HCT116 (cell line): ENCODE measurements at regions not wholly inside any gene's neighbourhood (a gene's known extent, or its start where the extent isn't known, plus 50 kb on each side); places are given as distances from the start of the nearest gene placed in this dataset.

Source experiments
- ATAC-seq: fragments of 200-7000 bp; cut with Tn5 transposase; 2 replicates; pipeline ENCODE4 v1.9.1; 2020; ENCODE audit warnings: mild to moderate bottlenecking, moderate library complexity
- BruUV-seq: library from RNA; stranded (reverse); fragments of 400-500 nt; replicated peaks from 2 replicates; lab custom pipeline; 2021; lab: Mats Ljungman, UMichigan
- CTCF ChIA-PET: fragments of 300-600 bp; sonication (Branson Sonifier 250); formaldehyde crosslinking; loops from one replicate; lab custom pipeline; 2021; ENCODE audit warnings: antibody characterized with exemption; lab: Charles Lee
- POLR2A ChIA-PET: fragments of 300-600, 350-600 bp; sonication (Branson Sonifier 250); formaldehyde crosslinking; loops from one replicate; lab custom pipeline; 2021; ENCODE audit warnings: antibody characterized with exemption; lab: Charles Lee
- RAD21 ChIA-PET, 2 experiments: fragments of 300-600 bp; sonication (Branson Sonifier 250); formaldehyde crosslinking; loops; one replicate each; lab custom pipeline; 2023; ENCODE audit warnings: low total read pairs in 2 of 2; ENCODE audit not compliant: uncharacterized antibody in 2 of 2, unreplicated experiment in 2 of 2, low non-redundant PET in 1 of 2; lab: Charles Lee
- DNase-seq: peaks from one replicate; pipeline ENCODE4 v3.0.0-alpha.2; 2010; ENCODE audit warnings: low read depth, low spot score
- H2AFZ ChIP-seq: fragments of 200-600 bp; shearing (Covaris generic), sonication (generic); 2 replicates; pipeline ENCODE4 v1.6.1; 2017; ENCODE audit warnings: low read depth, mixed run types, mixed read lengths, antibody characterized with exemption, low read length; ENCODE audit not compliant: poor library complexity, severe bottlenecking
- H3K27ac ChIP-seq: 2 replicates; pipeline ENCODE4 v1.5.1; 2012; ENCODE audit warnings: low read depth, low read length
- H3K27me3 ChIP-seq: fragments of 200-600 bp; sonication (generic); 2 replicates; pipeline ENCODE4 v1.6.1; 2016; ENCODE audit warnings: mixed run types, low read length, mixed read lengths; ENCODE audit not compliant: insufficient read depth
- H3K36me3 ChIP-seq, 2 experiments: fragments of 200-500 bp in 1 of 2; fragments of 200-600 bp in 1 of 2; sonication (Bioruptor generic) in 1 of 2; sonication (generic) in 1 of 2; 2 replicates each; pipeline versions ENCODE4 v1.5.1 to v1.6.1; 2014 to 2016; ENCODE audit warnings: low read length in 2 of 2, inconsistent platforms in 1 of 2, mixed read lengths in 1 of 2, mixed run types in 1 of 2; ENCODE audit not compliant: insufficient read depth in 2 of 2, control insufficient read depth in 1 of 2
- H3K4me1 ChIP-seq, 2 experiments: fragments of 200-600 bp in 1 of 2; sonication (generic) in 1 of 2; 2 replicates each; pipeline versions ENCODE4 v1.5.1 to v1.6.1; 2012 to 2017; ENCODE audit warnings: low read length in 2 of 2, inconsistent platforms in 1 of 2, mild to moderate bottlenecking in 1 of 2, mixed read lengths in 1 of 2, mixed run types in 1 of 2, moderate library complexity in 1 of 2; ENCODE audit not compliant: insufficient read depth in 2 of 2, control insufficient read depth in 1 of 2
- H3K4me2 ChIP-seq: fragments of 200-600 bp; sonication (generic); 2 replicates; pipeline ENCODE4 v1.6.1; 2017; ENCODE audit warnings: mixed run types, low read length, mixed read lengths
- H3K4me3 ChIP-seq, 2 experiments: fragments of 200-600 bp in 1 of 2; sonication (generic) in 1 of 2; replicated peaks in 1 of 2; 2 replicates each; pipeline ENCODE4 v1.5.1; 2011 to 2016; ENCODE audit warnings: low read length in 2 of 2, control low read depth in 1 of 2, low read depth in 1 of 2, mild to moderate bottlenecking in 1 of 2, mixed read lengths in 1 of 2, mixed run types in 1 of 2
- H3K79me2 ChIP-seq: fragments of 200-600 bp; sonication (generic); 2 replicates; pipeline ENCODE4 v1.6.1; 2017; ENCODE audit warnings: mild to moderate bottlenecking, mixed run types, low read length, moderate library complexity, mixed read lengths; ENCODE audit not compliant: insufficient read depth
- H3K9ac ChIP-seq: fragments of 200-600 bp; sonication (generic); 2 replicates; pipeline ENCODE4 v1.6.1; 2016; ENCODE audit warnings: low read length, mixed read lengths
- H3K9me2 ChIP-seq: fragments of 200-600 bp; sonication (generic), shearing (Covaris generic); 2 replicates; pipeline ENCODE4 v1.6.1; 2017; ENCODE audit warnings: mixed run types, mild to moderate bottlenecking, moderate library complexity; ENCODE audit not compliant: insufficient read depth
- H3K9me3 ChIP-seq, 2 experiments: fragments of 200-500 bp in 1 of 2; fragments of 200-600 bp in 1 of 2; sonication (Bioruptor generic) in 1 of 2; sonication (generic) in 1 of 2; 2 replicates each; pipeline ENCODE4 v1.6.1; 2014 to 2017; ENCODE audit warnings: low read length in 2 of 2, mixed read lengths in 2 of 2, inconsistent platforms in 1 of 2, low read depth in 1 of 2, mild to moderate bottlenecking in 1 of 2, mixed run types in 1 of 2, moderate library complexity in 1 of 2; ENCODE audit not compliant: control insufficient read depth in 1 of 2, insufficient read depth in 1 of 2
- H4K20me1 ChIP-seq: fragments of 200-600 bp; sonication (generic), shearing (Covaris generic); 2 replicates; pipeline ENCODE4 v1.6.1; 2017; ENCODE audit warnings: mixed run types, mild to moderate bottlenecking, moderate library complexity; ENCODE audit not compliant: insufficient read depth
- ATF3 ChIP-seq: IDR thresholded peaks from 2 replicates; pipeline ENCODE4 v1.6.1; 2012
- CBX3 ChIP-seq: IDR thresholded peaks from 2 replicates; pipeline ENCODE4 v1.6.1; 2012; ENCODE audit warnings: low read depth
- CEBPB ChIP-seq: IDR thresholded peaks from 2 replicates; pipeline ENCODE4 v1.6.1; 2012; ENCODE audit warnings: low read depth
- EGR1 ChIP-seq: IDR thresholded peaks from 2 replicates; pipeline ENCODE4 v1.6.1; 2012; ENCODE audit warnings: low read depth
- ELF1 ChIP-seq: IDR thresholded peaks from 2 replicates; pipeline ENCODE4 v1.6.1; 2012; ENCODE audit warnings: low read depth, borderline replicate concordance
- EZH2phosphoT487 ChIP-seq: fragments of 200-600 bp; IDR thresholded peaks from 2 replicates; pipeline ENCODE4 v1.6.1; 2018; ENCODE audit warnings: antibody characterized with exemption, borderline replicate concordance
- FOSL1 ChIP-seq: IDR thresholded peaks from 2 replicates; pipeline ENCODE4 v1.6.1; 2012; ENCODE audit warnings: low read depth
- JUND ChIP-seq: IDR thresholded peaks from 2 replicates; pipeline ENCODE4 v1.6.1; 2012
- POLR2AphosphoS5 ChIP-seq: IDR thresholded peaks from 2 replicates; pipeline ENCODE4 v1.6.1; 2011; ENCODE audit warnings: mild to moderate bottlenecking, low read depth, low read length, moderate library complexity
- RAD21 ChIP-seq: IDR thresholded peaks from 2 replicates; pipeline ENCODE4 v1.6.1; 2012; ENCODE audit warnings: low read depth, mild to moderate bottlenecking
- SP1 ChIP-seq: IDR thresholded peaks from 2 replicates; pipeline ENCODE4 v1.6.1; 2012; ENCODE audit warnings: low read depth
- SRF ChIP-seq: IDR thresholded peaks from 2 replicates; pipeline ENCODE4 v1.6.1; 2012; ENCODE audit warnings: low read depth
- TCF7L2 ChIP-seq: IDR thresholded peaks from 2 replicates; pipeline ENCODE4 v1.7.0; 2011; ENCODE audit warnings: borderline replicate concordance, inconsistent platforms; ENCODE audit not compliant: insufficient read depth, insufficient read length; ENCODE audit errors: extremely low read depth
- ZBTB33 ChIP-seq: IDR thresholded peaks from 2 replicates; pipeline ENCODE4 v1.6.1; 2011; ENCODE audit warnings: mild to moderate bottlenecking, low read length, moderate library complexity; ENCODE audit not compliant: insufficient replicate concordance; ENCODE audit errors: extremely low read depth
- intact Hi-C: fragments of 100-400 bp; cut with micrococcal nuclease; formaldehyde crosslinking; loops from 2 replicates; pipeline ENCODE4 v1.10.0; 2022

GRCh38 chr6:26300828-26301227, 64.2 kb upstream of the BTN3A2 start:
- no peak overlapping the region for H3K27ac ChIP-seq
- TF ChIP-seq FOSL1 (no peak), ZBTB33 (no peak), ELF1 (no peak), SP1 (no peak), JUND (no peak), CBX3 (no peak), RAD21 (no peak), POLR2AphosphoS5 (no peak), CEBPB (no peak), EZH2phosphoT487 (no peak), ATF3 (no peak), SRF (no peak), EGR1 (no peak), TCF7L2 (no peak)
- TF ChIP-seq, all 23 proteins: peak for 0
- CTCF ChIA-PET, result no interaction called here

More at GRCh38 chr6:26300828-26301227, 64.2 kb upstream of the BTN3A2 start:
- BruUV-seq, result no TSS peak
- RAD21 ChIA-PET, result no interaction called here
- intact Hi-C loops, result no loop called here
- peaks cover under 1 to 36% of the 10 kb centered on the region in 2 experiments; a peak in 3 of 4 replicates for H3K4me1 ChIP-seq
- no peak overlapping the region for H3K4me3 ChIP-seq
- POLR2A ChIA-PET, result no interaction called here
- no peaks in the 10 kb centered on the region for H3K9me3 ChIP-seq
- H2AFZ ChIP-seq, result no peak overlapping the region
- no peaks in the 10 kb centered on the region for H4K20me1 ChIP-seq
- H3K27me3 ChIP-seq, result no peaks in the 10 kb centered on the region
- no peak overlapping the region for H3K9ac ChIP-seq
- H3K4me2 ChIP-seq, result no peak overlapping the region
- H3K9me2 ChIP-seq, result no peaks in the 10 kb centered on the region
- H3K36me3 ChIP-seq, result no peaks in the 10 kb centered on the region
- ATAC-seq, result no peak
- no peaks in the 10 kb centered on the region for H3K79me2 ChIP-seq
- DNase-seq, result no peak
